ENCODE measurements at regions not wholly inside any gene's neighbourhood (a gene's known extent, or its start where the extent isn't known, plus 50 kb on each side); places are given as distances from the start of the nearest gene placed in this dataset.
"Not testable (repeated sequence)": the region's sequence is repeated elsewhere in the genome, so short reads cannot be mapped to it uniquely, and the experiment has no call there.

GRCh38 chr12:131293071-131294015 is 339.6 kb downstream of the ADGRD1 start:
- not testable (repeated sequence) for DNase-seq

- DNase-seq = not testable (repeated sequence)
These were observed 341.0 kb downstream of the ADGRD1 start for GRCh38 chr12:131294716-131295115.

GRCh38 chr12:131295117-131295516 is 341.4 kb downstream of the ADGRD1 start:
- DNase-seq = not testable (repeated sequence)

- DNase-seq = not testable (repeated sequence)
These were observed 341.9 kb downstream of the ADGRD1 start for GRCh38 chr12:131295559-131295958.

- not testable (repeated sequence) for DNase-seq
These were observed 342.4 kb downstream of the ADGRD1 start for GRCh38 chr12:131296136-131296535.

GRCh38 chr12:131296651-131297050 is 342.9 kb downstream of the ADGRD1 start:
- DNase-seq = not testable (repeated sequence)

- not testable (repeated sequence) for DNase-seq
These were observed 345.0 kb downstream of the ADGRD1 start for GRCh38 chr12:131298526-131299369.

GRCh38 chr12:131299370-131299701 is 345.6 kb downstream of the ADGRD1 start:
- DNase-seq = not testable (repeated sequence)

GRCh38 chr12:131303576-131303975 is 349.9 kb downstream of the ADGRD1 start:
- DNase-seq = not testable (repeated sequence)

GRCh38 chr12:131304642-131305041 is 350.9 kb downstream of the ADGRD1 start:
- DNase-seq = not testable (repeated sequence)

GRCh38 chr12:131309700-131310099 is 356.0 kb downstream of the ADGRD1 start:
- DNase-seq = no peak

GRCh38 chr12:131310227-131310969 is 356.7 kb downstream of the ADGRD1 start:
- DNase-seq = not testable (repeated sequence)

GRCh38 chr12:131311279-131311722 is 357.6 kb downstream of the ADGRD1 start:
- not testable (repeated sequence) for DNase-seq

- no peak for DNase-seq
These were observed 358.1 kb downstream of the ADGRD1 start for GRCh38 chr12:131311764-131312163.

- DNase-seq = not testable (repeated sequence)
These were observed 358.7 kb downstream of the ADGRD1 start for GRCh38 chr12:131312382-131312781.

- no peak for DNase-seq
These were observed 359.3 kb downstream of the ADGRD1 start for GRCh38 chr12:131312793-131313545.

GRCh38 chr12:131313635-131314034 is 359.9 kb downstream of the ADGRD1 start:
- DNase-seq = no peak

GRCh38 chr12:131314524-131315090 is 360.9 kb downstream of the ADGRD1 start:
- DNase-seq = no peak

- no peak for DNase-seq
These were observed 361.9 kb downstream of the ADGRD1 start for GRCh38 chr12:131315601-131316000.

- no peak for DNase-seq
These were observed 362.7 kb downstream of the ADGRD1 start for GRCh38 chr12:131316388-131316787.

GRCh38 chr12:131318045-131318685 is 364.5 kb downstream of the ADGRD1 start:
- DNase-seq = no peak
